Lung (tissue), 11 donors: ENCODE measurements at regions not wholly inside any gene's neighbourhood (a gene's known extent, or its start where the extent isn't known, plus 50 kb on each side); places are given as distances from the start of the nearest gene placed in this dataset.
A peak's percentile ranks its signal among the peaks of the same experiment; 100 is the strongest.

Experiments
- ATAC-seq: fragments of 200-7000 bp; cut with Tn5 transposase; one replicate; pipeline ENCODE4 v1.9.1; 2020; ENCODE audit warnings: moderate number of reproducible peaks; ENCODE audit not compliant: insufficient read depth, low FRiP score
- DNase-seq, 3 donors: peaks; one replicate each; pipeline ENCODE4 v3.0.0-alpha.2; 2013 to 2017
- H3K27ac ChIP-seq, 2 donors: one replicate each; pipeline ENCODE4 v1.5.1; 2013; ENCODE audit warnings: mild to moderate bottlenecking in 2 of 2, moderate library complexity in 2 of 2, control low read depth in 1 of 2, inconsistent platforms in 1 of 2, low read depth in 1 of 2, low read length in 1 of 2
- H3K27me3 ChIP-seq, 3 donors: one replicate each; pipeline ENCODE4 v1.5.1; 2013; ENCODE audit warnings: low read length in 2 of 3; ENCODE audit not compliant: control insufficient read depth in 3 of 3, insufficient read depth in 3 of 3
- H3K36me3 ChIP-seq, 4 donors: one replicate each; pipeline ENCODE4 v1.5.1; 2013; ENCODE audit warnings: low read length in 4 of 4, mild to moderate bottlenecking in 1 of 4, moderate library complexity in 1 of 4; ENCODE audit not compliant: control insufficient read depth in 4 of 4, insufficient read depth in 4 of 4
- H3K4me1 ChIP-seq, 5 donors: one replicate each; pipeline ENCODE4 v1.5.1; 2013; ENCODE audit warnings: low read length in 5 of 5, mild to moderate bottlenecking in 2 of 5, moderate library complexity in 1 of 5; ENCODE audit not compliant: control insufficient read depth in 5 of 5, insufficient read depth in 5 of 5
- H3K4me3 ChIP-seq: one replicate; pipeline ENCODE4 v1.5.1; 2013; ENCODE audit warnings: mild to moderate bottlenecking, control low read depth, moderate library complexity
- H3K9ac ChIP-seq, 2 donors: one replicate each; pipeline ENCODE4 v1.5.1; 2013; ENCODE audit warnings: low read length in 2 of 2, control low read depth in 1 of 2; ENCODE audit not compliant: insufficient read depth in 1 of 2
- H3K9me3 ChIP-seq, 4 donors: one replicate each; pipeline ENCODE4 v1.5.1; 2013; ENCODE audit warnings: low read length in 3 of 4, mild to moderate bottlenecking in 1 of 4, moderate library complexity in 1 of 4; ENCODE audit not compliant: control insufficient read depth in 4 of 4, insufficient read depth in 3 of 4
- WGBS, 2 donors: extraction: QIAGEN DNeasy Blood & Tissue Kit; methylation state at CpG; one replicate each; pipeline ENCODE4 v1.1.7; 2013; 5-methylcytosine and 5-hydroxymethylcytosine counted together
- TF ChIP-seq, protein P1 (sequence below): IDR thresholded peaks from 2 replicates; pipeline ENCODE4 v1.5.1; 2012; ENCODE audit warnings: mild to moderate bottlenecking; ENCODE audit errors: control extremely low read depth, extremely low read depth
- donor health status: control.
- donor health status: control.
- donor health status: Bipolar disorder and iron deficiency.
- donor health status: healthy.
- donor health status: DM: yes; HTN: yes; CAD: no.

DNA sequence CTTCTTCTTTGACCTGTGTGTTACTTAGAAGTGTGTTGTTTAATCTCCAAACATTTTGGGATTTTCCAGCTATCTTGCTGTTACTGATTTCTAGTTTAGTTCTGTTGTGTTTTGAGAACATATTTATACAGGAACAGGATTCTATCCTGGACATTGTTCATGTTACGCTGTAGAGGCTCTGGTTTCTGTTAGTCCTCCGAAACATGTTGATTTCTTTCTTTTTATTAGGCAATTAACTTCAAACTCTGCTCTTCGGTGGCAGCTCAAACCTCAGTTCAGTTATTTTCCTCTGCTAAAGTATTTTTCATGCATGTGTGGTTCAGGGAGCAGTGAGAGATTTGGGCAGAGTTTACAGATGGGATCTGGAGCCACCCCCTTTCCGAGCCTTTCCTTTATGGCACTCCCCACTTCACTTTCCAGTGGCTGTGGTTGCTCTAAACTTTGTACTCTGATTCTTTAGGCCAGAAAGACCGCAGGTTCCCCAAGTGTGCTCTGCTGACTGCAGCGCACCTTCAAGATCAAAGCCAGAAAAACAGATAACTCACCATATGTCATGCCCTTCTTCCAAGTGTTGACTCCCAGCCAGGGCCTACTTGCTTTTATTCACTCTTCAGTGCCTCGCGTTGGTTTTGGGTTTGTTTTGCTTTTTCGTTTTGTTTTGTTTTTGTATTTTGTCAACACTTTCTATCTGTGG is 77.6 kb upstream of the KSR1 start:
- DNase-seq (no peak), ATAC-seq (no peak)
- Histone ChIP-seq H3K9ac (peak overlapping the region in 1 of 2 donors; percentile 5), H3K4me3 (no peak overlapping the region), H3K27me3 (no peaks in the 10 kb centered on the region), H3K36me3 (no peaks in the 10 kb centered on the region), H3K9me3 (peaks cover 0 to 4% (median 0%) of the 10 kb centered on the region in 4 donors), H3K4me1 (peaks cover 0 to 13% (median 5%) of the 10 kb centered on the region in 5 donors), H3K27ac (no peak overlapping the region)
- 92% methylated on average over 9 of the region's 9 CpGs for WGBS, 2 donors
- TF ChIP-seq, protein P1, sequence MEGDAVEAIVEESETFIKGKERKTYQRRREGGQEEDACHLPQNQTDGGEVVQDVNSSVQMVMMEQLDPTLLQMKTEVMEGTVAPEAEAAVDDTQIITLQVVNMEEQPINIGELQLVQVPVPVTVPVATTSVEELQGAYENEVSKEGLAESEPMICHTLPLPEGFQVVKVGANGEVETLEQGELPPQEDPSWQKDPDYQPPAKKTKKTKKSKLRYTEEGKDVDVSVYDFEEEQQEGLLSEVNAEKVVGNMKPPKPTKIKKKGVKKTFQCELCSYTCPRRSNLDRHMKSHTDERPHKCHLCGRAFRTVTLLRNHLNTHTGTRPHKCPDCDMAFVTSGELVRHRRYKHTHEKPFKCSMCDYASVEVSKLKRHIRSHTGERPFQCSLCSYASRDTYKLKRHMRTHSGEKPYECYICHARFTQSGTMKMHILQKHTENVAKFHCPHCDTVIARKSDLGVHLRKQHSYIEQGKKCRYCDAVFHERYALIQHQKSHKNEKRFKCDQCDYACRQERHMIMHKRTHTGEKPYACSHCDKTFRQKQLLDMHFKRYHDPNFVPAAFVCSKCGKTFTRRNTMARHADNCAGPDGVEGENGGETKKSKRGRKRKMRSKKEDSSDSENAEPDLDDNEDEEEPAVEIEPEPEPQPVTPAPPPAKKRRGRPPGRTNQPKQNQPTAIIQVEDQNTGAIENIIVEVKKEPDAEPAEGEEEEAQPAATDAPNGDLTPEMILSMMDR, result no peak

DNA sequence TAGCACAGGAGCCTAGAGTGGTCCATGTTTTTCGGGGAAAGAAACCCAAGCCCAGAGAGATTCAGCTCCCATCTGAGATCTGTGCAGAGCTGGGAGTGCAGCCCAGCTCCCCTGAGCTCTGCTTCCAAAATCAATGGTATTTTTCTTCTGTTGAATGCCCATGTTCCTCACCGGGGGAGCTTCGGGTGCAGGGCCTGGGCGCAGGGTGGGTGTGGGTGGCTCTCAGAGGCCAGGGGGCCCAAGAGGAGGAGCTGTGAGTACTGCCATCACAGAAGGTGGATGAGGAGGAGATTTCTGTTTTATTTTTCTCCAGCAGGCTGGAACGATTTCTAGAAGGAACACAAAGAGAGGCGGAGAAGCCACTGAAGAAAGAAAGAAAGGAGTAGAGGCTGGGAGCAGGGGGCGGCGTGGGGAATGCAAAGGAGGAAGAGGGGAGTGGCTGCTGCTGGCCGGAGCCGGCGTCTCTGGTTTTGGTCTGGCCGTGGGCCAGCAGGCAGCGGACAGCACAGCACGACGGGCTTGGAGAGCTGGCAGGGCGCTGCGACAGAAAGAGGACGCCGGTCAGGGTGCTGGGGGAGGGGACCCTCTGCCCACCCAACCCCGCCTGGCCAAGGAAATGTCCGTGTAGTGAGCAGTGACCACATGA is 76.2 kb upstream of the KSR1 start:
- peaks cover 0 to 17% (median 9%) of the 10 kb centered on the region in 5 donors for H3K4me1 ChIP-seq
- no peaks in the 10 kb centered on the region for H3K9me3 ChIP-seq
- H3K4me3 ChIP-seq, result no peak overlapping the region
- ATAC-seq, result peak; percentile 40
- H3K36me3 ChIP-seq, result no peaks in the 10 kb centered on the region
- TF ChIP-seq, protein P1, result no peak
- no peak overlapping the region for H3K27ac ChIP-seq
- WGBS, 2 donors, result 12 to 32% methylated on average over 20 to 21 of the region's 21 CpGs
- H3K27me3 ChIP-seq, result no peaks in the 10 kb centered on the region
- peak overlapping the region in 1 of 2 donors; percentile 47 for H3K9ac ChIP-seq
- peak; percentile 80 to 88 (median 81) for DNase-seq

DNA sequence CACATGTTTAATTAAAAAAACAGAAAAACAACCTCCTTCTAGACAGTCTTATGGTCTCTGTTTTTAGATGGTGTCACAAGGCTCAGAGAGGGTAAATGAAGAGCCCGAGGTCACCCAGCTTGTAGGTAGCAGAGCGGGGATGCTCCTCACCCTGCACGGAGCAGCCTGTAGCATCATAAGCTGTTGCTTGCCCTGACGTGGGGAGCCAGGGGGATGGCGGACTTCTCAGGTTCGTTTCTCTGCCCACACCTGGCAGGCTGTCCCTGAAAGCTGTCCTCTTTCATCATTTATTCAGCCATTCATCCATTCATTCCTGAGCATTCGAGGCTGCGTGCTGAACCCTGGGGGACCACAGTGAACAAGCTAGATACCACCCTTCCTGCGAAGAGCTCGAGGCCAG is 75.7 kb upstream of the KSR1 start:
- H3K4me1 ChIP-seq, result peaks cover 0 to 17% (median 9%) of the 10 kb centered on the region in 5 donors
- WGBS, 2 donors, result 63 to 84% methylated on average over 10 of the region's 10 CpGs
- no peaks in the 10 kb centered on the region for H3K36me3 ChIP-seq
- no peak overlapping the region for H3K27ac ChIP-seq
- no peak overlapping the region for H3K4me3 ChIP-seq
- TF ChIP-seq, protein P1, result no peak
- ATAC-seq (no peak), DNase-seq (no peak)
- H3K9ac ChIP-seq, result peak overlapping the region in 1 of 2 donors; percentile 47
- no peaks in the 10 kb centered on the region for H3K27me3 ChIP-seq
- H3K9me3 ChIP-seq, result no peaks in the 10 kb centered on the region
